OCI-LY3 (cell line): ENCODE measurements at regions not wholly inside any gene's neighbourhood (a gene's known extent, or its start where the extent isn't known, plus 50 kb on each side); places are given as distances from the start of the nearest gene placed in this dataset.

Experiments used
- CTCF ChIP-seq: fragments of 200-600, 300-600 bp; sonication (generic); IDR thresholded peaks from 2 replicates; pipeline ENCODE4 v1.5.1; 2014; ENCODE audit warnings: antibody characterized with exemption, low read length, low read depth
- EZH2phosphoT487 ChIP-seq: fragments of 200-600 bp; shearing (Covaris generic); IDR thresholded peaks from 2 replicates; pipeline ENCODE4 v1.6.1; 2018; ENCODE audit warnings: antibody characterized with exemption, mixed run types, low read depth

DNA sequence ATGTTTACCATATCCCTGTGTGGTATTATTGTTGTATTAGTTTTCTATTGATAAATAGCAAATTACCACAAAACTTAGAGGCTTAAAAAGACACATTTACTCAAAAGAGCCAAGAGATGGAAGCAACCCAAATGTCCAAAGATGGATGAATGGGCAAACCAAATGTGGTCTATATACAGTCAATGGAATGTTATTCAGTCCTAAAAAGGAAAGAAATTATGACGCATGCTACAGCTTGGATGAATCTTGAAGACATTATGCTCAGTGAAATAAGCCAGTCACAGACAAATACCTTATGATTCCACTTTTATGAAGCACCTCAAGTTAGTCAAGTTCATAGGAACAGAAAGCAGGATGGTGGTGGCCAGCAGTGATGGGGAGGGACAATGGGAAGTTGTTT lies 144.7 kb downstream of the QDPR start:
- TF ChIP-seq CTCF = no peak
- no peak for TF ChIP-seq EZH2phosphoT487
